ENCODE measurements at regions not wholly inside any gene's neighbourhood (a gene's known extent, or its start where the extent isn't known, plus 50 kb on each side); places are given as distances from the start of the nearest gene placed in this dataset.

GRCh38 chr5:10138395-10139057 lies 111.2 kb downstream of the ATPSCKMT start:
- ChIA-PET CTCF (no interaction called here), POLR2A (no interaction called here)
- Histone ChIP-seq H3K4me1 (ENCODE audit: control insufficient read depth in 1 of 2, extremely low read depth in 1 of 2, insufficient read depth in 2 of 2, low read length in 2 of 2) (no peaks in the 10 kb centered on the region), H3K27ac (ENCODE audit: low read length) (no peak overlapping the region), H3K27me3 (replicated peaks in 1 of 2; ENCODE audit: control insufficient read depth in 2 of 2, extremely low read depth in 1 of 2, insufficient read depth in 2 of 2, low read length in 1 of 2) (peaks cover 0 to 5% of the 10 kb centered on the region in 2 experiments), H3K36me3 (ENCODE audit: control insufficient read depth in 2 of 2, extremely low read depth in 1 of 2, insufficient read depth in 1 of 2, low read length in 1 of 2) (no peaks in the 10 kb centered on the region), H3K9me3 (no peaks in the 10 kb centered on the region), H3K4me3 (ENCODE audit: control insufficient read depth in 1 of 2, extremely low read depth in 1 of 2, low read length in 1 of 2) (no peak overlapping the region)
- Mint-ChIP-seq H3K36me3 (no peaks in the 10 kb centered on the region), H3K4me3 (no peak overlapping the region), H3K27ac (no peak overlapping the region), H3K4me1 (no peaks in the 10 kb centered on the region), H3K9me3 (no peaks in the 10 kb centered on the region), H3K27me3 (peaks cover 0 to 10% of the 10 kb centered on the region in 2 donors)
- ATAC-seq (replicated peaks in 1 of 4) (no peak), DNase-seq (no peak)
- 82% methylated on average over 11 of the region's 18 CpGs for WGBS (ENCODE audit: insufficient coverage)

- Histone ChIP-seq H3K27ac (ENCODE audit: low read length) (no peak overlapping the region), H3K4me1 (ENCODE audit: control insufficient read depth in 1 of 2, extremely low read depth in 1 of 2, insufficient read depth in 2 of 2, low read length in 2 of 2) (no peaks in the 10 kb centered on the region), H3K27me3 (replicated peaks in 1 of 2; ENCODE audit: control insufficient read depth in 2 of 2, extremely low read depth in 1 of 2, insufficient read depth in 2 of 2, low read length in 1 of 2) (peaks cover 0 to 2% of the 10 kb centered on the region in 2 experiments), H3K9me3 (no peaks in the 10 kb centered on the region), H3K4me3 (ENCODE audit: control insufficient read depth in 1 of 2, extremely low read depth in 1 of 2, low read length in 1 of 2) (no peak overlapping the region), H3K36me3 (ENCODE audit: control insufficient read depth in 2 of 2, extremely low read depth in 1 of 2, insufficient read depth in 1 of 2, low read length in 1 of 2) (no peaks in the 10 kb centered on the region)
- ATAC-seq (replicated peaks in 1 of 4) (no peak), DNase-seq (no peak)
- no peak overlapping the region for H3K27ac Mint-ChIP-seq
- ChIA-PET CTCF (no interaction called here), POLR2A (interaction anchor here in 1 of 2 donors (0.7 kb wide), 1 partner anchor 466 kb away, joined by 5 read pairs; no protein-coding TSS in a partner anchor)
- no peaks in the 10 kb centered on the region for H3K4me1 Mint-ChIP-seq
- no peaks in the 10 kb centered on the region for H3K9me3 Mint-ChIP-seq
- H3K4me3 Mint-ChIP-seq = no peak overlapping the region
- no peaks in the 10 kb centered on the region for H3K36me3 Mint-ChIP-seq
- 90% methylated on average over 2 of the region's 2 CpGs for WGBS (ENCODE audit: insufficient coverage)
- H3K27me3 Mint-ChIP-seq = peaks cover 0 to 7% of the 10 kb centered on the region in 2 donors
Observed at GRCh38 chr5:10133830-10134229, 115.9 kb downstream of the ATPSCKMT start.

GRCh38 chr5:10130881-10131280 lies 118.8 kb downstream of the ATPSCKMT start:
- no peaks in the 10 kb centered on the region for H3K9me3 ChIP-seq
- Mint-ChIP-seq H3K4me3 (no peak overlapping the region), H3K9me3 (no peaks in the 10 kb centered on the region), H3K36me3 (no peaks in the 10 kb centered on the region), H3K27ac (no peak overlapping the region), H3K4me1 (no peaks in the 10 kb centered on the region), H3K27me3 (no peaks in the 10 kb centered on the region)
- ATAC-seq (replicated peaks in 1 of 4) (no peak), DNase-seq (no peak)
- no peaks in the 10 kb centered on the region for H3K36me3 ChIP-seq (ENCODE audit: control insufficient read depth in 2 of 2, extremely low read depth in 1 of 2, insufficient read depth in 1 of 2, low read length in 1 of 2)
- H3K4me1 ChIP-seq (ENCODE audit: control insufficient read depth in 1 of 2, extremely low read depth in 1 of 2, insufficient read depth in 2 of 2, low read length in 2 of 2) = no peaks in the 10 kb centered on the region
- H3K27ac ChIP-seq (ENCODE audit: low read length) = no peak overlapping the region
- no peak overlapping the region for H3K4me3 ChIP-seq (ENCODE audit: control insufficient read depth in 1 of 2, extremely low read depth in 1 of 2, low read length in 1 of 2)
- ChIA-PET CTCF (no interaction called here), POLR2A (no interaction called here)
- H3K27me3 ChIP-seq (replicated peaks in 1 of 2; ENCODE audit: control insufficient read depth in 2 of 2, extremely low read depth in 1 of 2, insufficient read depth in 2 of 2, low read length in 1 of 2) = peaks cover 0 to 2% of the 10 kb centered on the region in 2 experiments
- WGBS (ENCODE audit: insufficient coverage) = no CpG with 5 or more reads among the region's 3 CpGs

- H3K4me1 Mint-ChIP-seq = no peaks in the 10 kb centered on the region
- WGBS (ENCODE audit: insufficient coverage) = 94% methylated on average over 3 of the region's 6 CpGs
- H3K27me3 ChIP-seq (replicated peaks in 1 of 2; ENCODE audit: control insufficient read depth in 2 of 2, extremely low read depth in 1 of 2, insufficient read depth in 2 of 2, low read length in 1 of 2) = peaks cover 0 to 2% of the 10 kb centered on the region in 2 experiments
- no peak overlapping the region for H3K27ac ChIP-seq (ENCODE audit: low read length)
- ATAC-seq (replicated peaks in 1 of 4) (no peak), DNase-seq (no peak)
- H3K36me3 Mint-ChIP-seq = no peaks in the 10 kb centered on the region
- H3K27ac Mint-ChIP-seq = no peak overlapping the region
- H3K9me3 Mint-ChIP-seq = no peaks in the 10 kb centered on the region
- ChIA-PET POLR2A (no interaction called here), CTCF (no interaction called here)
- H3K36me3 ChIP-seq (ENCODE audit: control insufficient read depth in 2 of 2, extremely low read depth in 1 of 2, insufficient read depth in 1 of 2, low read length in 1 of 2) = no peaks in the 10 kb centered on the region
- H3K4me1 ChIP-seq (ENCODE audit: control insufficient read depth in 1 of 2, extremely low read depth in 1 of 2, insufficient read depth in 2 of 2, low read length in 2 of 2) = no peaks in the 10 kb centered on the region
- no peaks in the 10 kb centered on the region for H3K27me3 Mint-ChIP-seq
- no peak overlapping the region for H3K4me3 Mint-ChIP-seq
- no peak overlapping the region for H3K4me3 ChIP-seq (ENCODE audit: control insufficient read depth in 1 of 2, extremely low read depth in 1 of 2, low read length in 1 of 2)
- no peaks in the 10 kb centered on the region for H3K9me3 ChIP-seq
Observed at GRCh38 chr5:10126900-10127299, 122.8 kb downstream of the ATPSCKMT start.

GRCh38 chr5:10125116-10125515 lies 124.6 kb downstream of the ATPSCKMT start:
- no peaks in the 10 kb centered on the region for H3K9me3 ChIP-seq
- H3K27me3 ChIP-seq (replicated peaks in 1 of 2; ENCODE audit: control insufficient read depth in 2 of 2, extremely low read depth in 1 of 2, insufficient read depth in 2 of 2, low read length in 1 of 2) = peaks cover 0 to 2% of the 10 kb centered on the region in 2 experiments
- H3K4me1 ChIP-seq (ENCODE audit: control insufficient read depth in 1 of 2, extremely low read depth in 1 of 2, insufficient read depth in 2 of 2, low read length in 2 of 2) = no peaks in the 10 kb centered on the region
- no peaks in the 10 kb centered on the region for H3K36me3 ChIP-seq (ENCODE audit: control insufficient read depth in 2 of 2, extremely low read depth in 1 of 2, insufficient read depth in 1 of 2, low read length in 1 of 2)
- H3K27ac Mint-ChIP-seq = no peak overlapping the region
- DNase-seq = no peak
- no peak for ATAC-seq (replicated peaks in 1 of 4)
- H3K9me3 Mint-ChIP-seq = no peaks in the 10 kb centered on the region
- POLR2A ChIA-PET = no interaction called here
- no peak overlapping the region for H3K4me3 ChIP-seq (ENCODE audit: control insufficient read depth in 1 of 2, extremely low read depth in 1 of 2, low read length in 1 of 2)
- H3K4me1 Mint-ChIP-seq = no peaks in the 10 kb centered on the region
- 79% methylated on average over 6 of the region's 9 CpGs for WGBS (ENCODE audit: insufficient coverage)
- CTCF ChIA-PET = no interaction called here
- H3K27ac ChIP-seq (ENCODE audit: low read length) = no peak overlapping the region
- H3K4me3 Mint-ChIP-seq = no peak overlapping the region
- no peaks in the 10 kb centered on the region for H3K27me3 Mint-ChIP-seq
- H3K36me3 Mint-ChIP-seq = no peaks in the 10 kb centered on the region

- Mint-ChIP-seq H3K4me3 (no peak overlapping the region), H3K27ac (no peak overlapping the region), H3K9me3 (no peaks in the 10 kb centered on the region), H3K27me3 (no peaks in the 10 kb centered on the region), H3K4me1 (no peaks in the 10 kb centered on the region), H3K36me3 (no peaks in the 10 kb centered on the region)
- DNase-seq (no peak), ATAC-seq (replicated peaks in 1 of 4) (no peak)
- Histone ChIP-seq H3K4me1 (ENCODE audit: control insufficient read depth in 1 of 2, extremely low read depth in 1 of 2, insufficient read depth in 2 of 2, low read length in 2 of 2) (no peaks in the 10 kb centered on the region), H3K4me3 (ENCODE audit: control insufficient read depth in 1 of 2, extremely low read depth in 1 of 2, low read length in 1 of 2) (no peak overlapping the region), H3K36me3 (ENCODE audit: control insufficient read depth in 2 of 2, extremely low read depth in 1 of 2, insufficient read depth in 1 of 2, low read length in 1 of 2) (no peaks in the 10 kb centered on the region), H3K9me3 (no peaks in the 10 kb centered on the region), H3K27me3 (replicated peaks in 1 of 2; ENCODE audit: control insufficient read depth in 2 of 2, extremely low read depth in 1 of 2, insufficient read depth in 2 of 2, low read length in 1 of 2) (peaks cover 0 to 2% of the 10 kb centered on the region in 2 experiments), H3K27ac (ENCODE audit: low read length) (no peak overlapping the region)
- ChIA-PET POLR2A (no interaction called here), CTCF (no interaction called here)
- 91% methylated on average over 5 of the region's 9 CpGs for WGBS (ENCODE audit: insufficient coverage)
Observed at GRCh38 chr5:10124287-10124686, 125.4 kb downstream of the ATPSCKMT start.
